Right lobe of liver (tissue), 4 donors: ENCODE measurements at regions not wholly inside any gene's neighbourhood (a gene's known extent, or its start where the extent isn't known, plus 50 kb on each side); places are given as distances from the start of the nearest gene placed in this dataset.

Experiments
- CTCF ChIP-seq, 4 donors: fragments of 200-600 bp in 3 of 4; fragments of 450-650 bp in 1 of 4; IDR thresholded peaks; one replicate each; pipeline versions ENCODE4 v1.5.1 to v1.8.0; 2016 to 2022; ENCODE audit warnings: antibody characterized with exemption in 4 of 4, mild to moderate bottlenecking in 2 of 4
- POLR2A ChIP-seq: fragments of 450-650 bp; IDR thresholded peaks from one replicate; pipeline ENCODE4 v1.6.1; 2017; ENCODE audit warnings: antibody characterized with exemption, mild to moderate bottlenecking
- donor health status: DM: no; HTN: no; CAD: no.
- donor health status: DM: no; HTN: no; CAD: no.
- donor health status: DM: no; HTN: yes; CAD: no.

GRCh38 chr22:26902401-26903029 lies 245.1 kb downstream of the MIAT start:
- no peak for TF ChIP-seq CTCF (IDR thresholded peaks at IDR 0.05)
- TF ChIP-seq POLR2A, result no peak
